NB4 (cell line): ENCODE measurements at regions not wholly inside any gene's neighbourhood (a gene's known extent, or its start where the extent isn't known, plus 50 kb on each side); places are given as distances from the start of the nearest gene placed in this dataset.

Source experiments
- CTCF ChIP-seq: IDR thresholded peaks from one replicate; pipeline ENCODE4 v1.5.1; 2012; ENCODE audit warnings: low read depth, low read length
- MAX ChIP-seq: IDR thresholded peaks from 2 replicates; pipeline ENCODE4 v1.6.1; 2011; ENCODE audit warnings: low read depth, low read length
- POLR2A ChIP-seq: IDR thresholded peaks from 2 replicates; pipeline ENCODE4 v1.6.1; 2011; ENCODE audit warnings: mild to moderate bottlenecking; ENCODE audit not compliant: insufficient read length; ENCODE audit errors: extremely low read depth

GRCh38 chr17:69834494-69834893 lies 240.5 kb upstream of the KCNJ16 start:
- no peak for TF ChIP-seq CTCF
- TF ChIP-seq POLR2A: no peak
- TF ChIP-seq MAX: no peak
